T-cell (primary cell): ENCODE measurements at regions not wholly inside any gene's neighbourhood (a gene's known extent, or its start where the extent isn't known, plus 50 kb on each side); places are given as distances from the start of the nearest gene placed in this dataset.
"Not testable (repeated sequence)": the region's sequence is repeated elsewhere in the genome, so short reads cannot be mapped to it uniquely, and the experiment has no call there.

Source experiments
- ATAC-seq, 4 experiments: fragments of 200-7000 bp in 3 of 4; fragments of 150-1000 bp in 1 of 4; cut with Tn5 transposase; replicated peaks in 1 of 4; 1 replicate in 3 of 4; 2 replicates in 1 of 4; pipeline ENCODE4 v1.10.0; 2021; ENCODE audit warnings: moderate library complexity in 3 of 4, mild to moderate bottlenecking in 2 of 4, moderate number of reproducible peaks in 1 of 4
- CTCF ChIA-PET, 2 donors: fragments of 300-600 bp; sonication (Branson Sonifier 250); formaldehyde crosslinking; loops; one replicate each; lab custom pipeline; 2022; ENCODE audit warnings: antibody characterized with exemption in 2 of 2; lab: Charles Lee
- POLR2A ChIA-PET, 2 donors: fragments of 300-600 bp; sonication (Branson Sonifier 250); formaldehyde crosslinking; loops; one replicate each; lab custom pipeline; 2022; ENCODE audit warnings: antibody characterized with exemption in 2 of 2; lab: Charles Lee
- DNase-seq, 35 experiments: peaks; one replicate each; pipeline versions ENCODE4 v3.0.0 to v3.0.0-alpha.2; 2013 to 2023
- H3K27ac ChIP-seq: one replicate; pipeline ENCODE4 v1.5.1; 2013; ENCODE audit warnings: low read length
- H3K27me3 ChIP-seq, 2 experiments: replicated peaks in 1 of 2; 1 replicate in 1 of 2; 2 replicates in 1 of 2; pipeline versions ENCODE4 v1.6.1 to v1.7.0; 2013; ENCODE audit warnings: low read length in 1 of 2, mixed read lengths in 1 of 2; ENCODE audit not compliant: control insufficient read depth in 2 of 2, insufficient read depth in 2 of 2; ENCODE audit errors: extremely low read depth in 1 of 2
- H3K36me3 ChIP-seq, 2 donors: 1 replicate in 1 of 2; 2 replicates in 1 of 2; pipeline versions ENCODE4 v1.6.1 to v1.7.0; 2013; ENCODE audit warnings: low read length in 1 of 2; ENCODE audit not compliant: control insufficient read depth in 2 of 2, insufficient read depth in 1 of 2; ENCODE audit errors: extremely low read depth in 1 of 2
- H3K4me1 ChIP-seq, 2 experiments: 1 replicate in 1 of 2; 2 replicates in 1 of 2; pipeline versions ENCODE4 v1.6.1 to v1.7.0; 2013; ENCODE audit warnings: low read length in 2 of 2, mixed read lengths in 1 of 2; ENCODE audit not compliant: insufficient read depth in 2 of 2, control insufficient read depth in 1 of 2; ENCODE audit errors: extremely low read depth in 1 of 2
- H3K4me3 ChIP-seq, 2 donors: 1 replicate in 1 of 2; 2 replicates in 1 of 2; pipeline versions ENCODE4 v1.5.1 to v1.7.0; 2013; ENCODE audit warnings: mild to moderate bottlenecking in 2 of 2, low read length in 1 of 2, moderate library complexity in 1 of 2; ENCODE audit not compliant: control insufficient read depth in 1 of 2; ENCODE audit errors: extremely low read depth in 1 of 2
- H3K9me3 ChIP-seq: 2 replicates; pipeline ENCODE4 v1.7.0; 2013
- H3K27ac Mint-ChIP-seq, 2 donors: one replicate each; pipeline ENCODE4 v1.8.0; 2020 to 2021; ENCODE audit warnings: mild to moderate bottlenecking in 2 of 2, mixed read lengths in 2 of 2
- H3K27me3 Mint-ChIP-seq, 2 donors: one replicate each; pipeline ENCODE4 v1.8.0; 2021 to 2022; ENCODE audit warnings: mixed read lengths in 2 of 2
- H3K36me3 Mint-ChIP-seq: one replicate; pipeline ENCODE4 v1.8.0; 2021; ENCODE audit warnings: mixed read lengths
- H3K4me1 Mint-ChIP-seq, 3 donors: one replicate each; pipeline ENCODE4 v1.8.0; 2020 to 2022; ENCODE audit warnings: mixed read lengths in 3 of 3, mild to moderate bottlenecking in 1 of 3
- H3K4me3 Mint-ChIP-seq, 3 donors: one replicate each; pipeline ENCODE4 v1.8.0; 2020 to 2022; ENCODE audit warnings: mild to moderate bottlenecking in 3 of 3, mixed read lengths in 3 of 3, moderate library complexity in 3 of 3
- H3K9me3 Mint-ChIP-seq, 3 donors: one replicate each; pipeline ENCODE4 v1.8.0; 2020 to 2022; ENCODE audit warnings: mixed read lengths in 3 of 3
- WGBS: methylation state at CpG from one replicate; pipeline ENCODE4 v1.1.5; 2013; ENCODE audit warnings: missing lambda C conversion rate; ENCODE audit not compliant: insufficient coverage; 5-methylcytosine and 5-hydroxymethylcytosine counted together

GRCh38 chr7:32739749-32740148, 151.8 kb downstream of the KBTBD2 start:
- peaks cover 7 to 15% of the 10 kb centered on the region in 2 donors for H3K27me3 Mint-ChIP-seq
- H3K36me3 ChIP-seq, H3K4me1 ChIP-seq, H3K9me3 ChIP-seq, H3K27ac Mint-ChIP-seq, H3K36me3 Mint-ChIP-seq, H3K9me3 Mint-ChIP-seq, POLR2A ChIA-PET, CTCF ChIA-PET, DNase-seq, H3K4me3 Mint-ChIP-seq, ATAC-seq, H3K27ac ChIP-seq, H3K4me1 Mint-ChIP-seq, H3K27me3 ChIP-seq, H3K4me3 ChIP-seq: not testable (repeated sequence)
- no CpG with 5 or more reads among the region's 1 CpG for WGBS

GRCh38 chr7:32738390-32738789, 153.2 kb downstream of the KBTBD2 start:
- H3K4me1 ChIP-seq, H3K36me3 Mint-ChIP-seq, CTCF ChIA-PET, H3K27ac ChIP-seq, H3K9me3 ChIP-seq, H3K4me3 ChIP-seq, H3K4me3 Mint-ChIP-seq, H3K27me3 ChIP-seq, H3K4me1 Mint-ChIP-seq, H3K9me3 Mint-ChIP-seq, ATAC-seq, DNase-seq, H3K27ac Mint-ChIP-seq, H3K36me3 ChIP-seq, POLR2A ChIA-PET, H3K27me3 Mint-ChIP-seq: not testable (repeated sequence)
- WGBS = no CpG with 5 or more reads among the region's 3 CpGs

- not testable (repeated sequence) for H3K27ac Mint-ChIP-seq, DNase-seq
- 50% methylated on average over 1 of the region's 4 CpGs for WGBS
These were observed 158.8 kb downstream of the KBTBD2 start for GRCh38 chr7:32732767-32733166.

GRCh38 chr7:32729335-32729675, 162.3 kb downstream of the KBTBD2 start:
- CTCF ChIA-PET, POLR2A ChIA-PET, H3K27ac Mint-ChIP-seq, ATAC-seq, H3K36me3 Mint-ChIP-seq, H3K4me1 Mint-ChIP-seq, H3K4me1 ChIP-seq, H3K9me3 ChIP-seq, H3K9me3 Mint-ChIP-seq, H3K36me3 ChIP-seq, DNase-seq, H3K27ac ChIP-seq, H3K27me3 ChIP-seq: not testable (repeated sequence)
- peak overlapping the region in 1 of 2 donors; percentile 33 for H3K4me3 ChIP-seq
- Mint-ChIP-seq H3K4me3 (peak overlapping the region; percentile 51 to 63 (median 54)), H3K27me3 (peaks cover 13 to 26% of the 10 kb centered on the region in 2 donors)
- no CpG with 5 or more reads among the region's 5 CpGs for WGBS

More at GRCh38 chr7:32732767-32733166, 158.8 kb downstream of the KBTBD2 start:
- H3K36me3 ChIP-seq, ATAC-seq, H3K36me3 Mint-ChIP-seq, H3K27ac ChIP-seq, H3K27me3 ChIP-seq, H3K4me1 ChIP-seq, H3K9me3 ChIP-seq, H3K4me3 Mint-ChIP-seq, POLR2A ChIA-PET, H3K9me3 Mint-ChIP-seq, H3K4me1 Mint-ChIP-seq, H3K27me3 Mint-ChIP-seq, H3K4me3 ChIP-seq, CTCF ChIA-PET: not testable (repeated sequence)

- H3K4me1 ChIP-seq, H3K9me3 ChIP-seq, H3K4me1 Mint-ChIP-seq, H3K27me3 ChIP-seq, CTCF ChIA-PET, H3K27ac ChIP-seq, H3K27ac Mint-ChIP-seq, POLR2A ChIA-PET, H3K36me3 ChIP-seq, H3K9me3 Mint-ChIP-seq, H3K36me3 Mint-ChIP-seq: not testable (repeated sequence)
- H3K4me3 ChIP-seq = peak overlapping the region; percentile 43 to 47
- DNase-seq = peak in 28 of 35 experiments; percentile 1 to 53 (median 15)
- H3K4me3 Mint-ChIP-seq = peak overlapping the region; percentile 51 to 81 (median 77)
- WGBS = under 1% methylated on average over 67 of the region's 111 CpGs
- peak; percentile 78 to 82 (median 79) for ATAC-seq
- peaks cover 13 to 27% of the 10 kb centered on the region in 2 donors for H3K27me3 Mint-ChIP-seq
These were observed 162.9 kb downstream of the KBTBD2 start for GRCh38 chr7:32728412-32729334.

GRCh38 chr7:32727483-32728411, 163.8 kb downstream of the KBTBD2 start:
- H3K36me3 ChIP-seq, H3K4me1 ChIP-seq, POLR2A ChIA-PET, H3K27ac Mint-ChIP-seq, H3K27me3 ChIP-seq, CTCF ChIA-PET, H3K4me1 Mint-ChIP-seq, H3K9me3 ChIP-seq, H3K9me3 Mint-ChIP-seq, H3K27ac ChIP-seq, H3K36me3 Mint-ChIP-seq: not testable (repeated sequence)
- WGBS = 1% methylated on average over 44 of the region's 66 CpGs
- ATAC-seq (peak; percentile 65 to 82 (median 76)), DNase-seq (peak in 19 of 35 experiments; percentile 1 to 56 (median 16))
- Mint-ChIP-seq H3K27me3 (peaks cover 16 to 32% of the 10 kb centered on the region in 2 donors), H3K4me3 (peak overlapping the region; percentile 72 to 81 (median 79))
- peak overlapping the region; percentile 43 to 47 for H3K4me3 ChIP-seq
